Chondrocyte (in vitro differentiated cells): ENCODE measurements at regions not wholly inside any gene's neighbourhood (a gene's known extent, or its start where the extent isn't known, plus 50 kb on each side); places are given as distances from the start of the nearest gene placed in this dataset.

ENCODE experiments used
- DNase-seq: peaks from one replicate; pipeline ENCODE4 v3.0.0; 2021; ENCODE audit warnings: mixed read lengths, low spot score
- H3K27ac Mint-ChIP-seq: one replicate; pipeline ENCODE4 v1.8.0; 2021; ENCODE audit warnings: mild to moderate bottlenecking, moderate library complexity, mixed read lengths; ENCODE audit not compliant: unreplicated experiment
- H3K27me3 Mint-ChIP-seq: 2 replicates; pipeline ENCODE4 v1.8.0; 2021; ENCODE audit warnings: low read depth, mixed read lengths
- H3K36me3 Mint-ChIP-seq: 2 replicates; pipeline ENCODE4 v1.8.0; 2021; ENCODE audit warnings: low read depth, mixed read lengths
- H3K4me1 Mint-ChIP-seq: 2 replicates; pipeline ENCODE4 v1.8.0; 2021; ENCODE audit warnings: low read depth, mild to moderate bottlenecking, mixed read lengths
- H3K4me3 Mint-ChIP-seq: one replicate; pipeline ENCODE4 v1.8.0; 2021; ENCODE audit warnings: mild to moderate bottlenecking, moderate library complexity, mixed read lengths; ENCODE audit not compliant: unreplicated experiment
- H3K9me3 Mint-ChIP-seq: 2 replicates; pipeline ENCODE4 v1.8.0; 2021; ENCODE audit warnings: low read depth, mixed read lengths
- CTCF ChIP-seq: fragments of 200-600 bp; sonication (generic); IDR thresholded peaks from 2 replicates; pipeline ENCODE4 v1.5.0; 2021; ENCODE audit warnings: antibody characterized with exemption, mild to moderate bottlenecking, moderate library complexity

GRCh38 chr2:129777762-129778583 is 201.5 kb upstream of the RAB6C start:
- Mint-ChIP-seq H3K4me1 (no peaks in the 10 kb centered on the region), H3K27me3 (peaks cover 12% of the 10 kb centered on the region), H3K36me3 (no peaks in the 10 kb centered on the region), H3K27ac (no peak overlapping the region), H3K4me3 (no peak overlapping the region), H3K9me3 (peaks cover 2% of the 10 kb centered on the region)
- no peak for DNase-seq
- TF ChIP-seq CTCF: no peak

GRCh38 chr2:129778584-129778877 is 200.9 kb upstream of the RAB6C start:
- Mint-ChIP-seq H3K4me1 (no peaks in the 10 kb centered on the region), H3K4me3 (no peak overlapping the region), H3K27ac (no peak overlapping the region), H3K36me3 (no peaks in the 10 kb centered on the region), H3K27me3 (peaks cover 15% of the 10 kb centered on the region), H3K9me3 (peaks cover 2% of the 10 kb centered on the region)
- DNase-seq: no peak
- TF ChIP-seq CTCF: no peak

- Mint-ChIP-seq H3K27me3 (peaks cover 15% of the 10 kb centered on the region), H3K4me3 (no peak overlapping the region), H3K36me3 (no peaks in the 10 kb centered on the region), H3K9me3 (no peaks in the 10 kb centered on the region), H3K4me1 (no peaks in the 10 kb centered on the region), H3K27ac (no peak overlapping the region)
- DNase-seq: no peak
- TF ChIP-seq CTCF: no peak
These were observed 199.7 kb upstream of the RAB6C start for GRCh38 chr2:129779783-129780182.

GRCh38 chr2:129780316-129781270 is 198.9 kb upstream of the RAB6C start:
- Mint-ChIP-seq H3K36me3 (no peaks in the 10 kb centered on the region), H3K9me3 (no peaks in the 10 kb centered on the region), H3K27ac (no peak overlapping the region), H3K4me1 (no peaks in the 10 kb centered on the region), H3K27me3 (peaks cover 15% of the 10 kb centered on the region), H3K4me3 (no peak overlapping the region)
- DNase-seq: peak; percentile 81
- no peak for TF ChIP-seq CTCF

- H3K27ac Mint-ChIP-seq: no peak overlapping the region
- TF ChIP-seq CTCF: no peak
These were observed 197.5 kb upstream of the RAB6C start for GRCh38 chr2:129781749-129782632.

More at GRCh38 chr2:129781749-129782632, 197.5 kb upstream of the RAB6C start:
- H3K4me1 Mint-ChIP-seq: no peaks in the 10 kb centered on the region
- H3K36me3 Mint-ChIP-seq: no peaks in the 10 kb centered on the region
- no peaks in the 10 kb centered on the region for H3K9me3 Mint-ChIP-seq
- peaks cover 15% of the 10 kb centered on the region for H3K27me3 Mint-ChIP-seq
- DNase-seq: no peak
- H3K4me3 Mint-ChIP-seq: no peak overlapping the region
